Lung (tissue), 11 donors: ENCODE measurements at regions not wholly inside any gene's neighbourhood (a gene's known extent, or its start where the extent isn't known, plus 50 kb on each side); places are given as distances from the start of the nearest gene placed in this dataset.

Experiments
- ATAC-seq: fragments of 200-7000 bp; cut with Tn5 transposase; one replicate; pipeline ENCODE4 v1.9.1; 2020; ENCODE audit warnings: moderate number of reproducible peaks; ENCODE audit not compliant: insufficient read depth, low FRiP score
- DNase-seq, 3 donors: peaks; one replicate each; pipeline ENCODE4 v3.0.0-alpha.2; 2013 to 2017
- H3K27ac ChIP-seq, 2 donors: one replicate each; pipeline ENCODE4 v1.5.1; 2013; ENCODE audit warnings: mild to moderate bottlenecking in 2 of 2, moderate library complexity in 2 of 2, control low read depth in 1 of 2, inconsistent platforms in 1 of 2, low read depth in 1 of 2, low read length in 1 of 2
- H3K27me3 ChIP-seq, 3 donors: one replicate each; pipeline ENCODE4 v1.5.1; 2013; ENCODE audit warnings: low read length in 2 of 3; ENCODE audit not compliant: control insufficient read depth in 3 of 3, insufficient read depth in 3 of 3
- H3K36me3 ChIP-seq, 4 donors: one replicate each; pipeline ENCODE4 v1.5.1; 2013; ENCODE audit warnings: low read length in 4 of 4, mild to moderate bottlenecking in 1 of 4, moderate library complexity in 1 of 4; ENCODE audit not compliant: control insufficient read depth in 4 of 4, insufficient read depth in 4 of 4
- H3K4me1 ChIP-seq, 5 donors: one replicate each; pipeline ENCODE4 v1.5.1; 2013; ENCODE audit warnings: low read length in 5 of 5, mild to moderate bottlenecking in 2 of 5, moderate library complexity in 1 of 5; ENCODE audit not compliant: control insufficient read depth in 5 of 5, insufficient read depth in 5 of 5
- H3K4me3 ChIP-seq: one replicate; pipeline ENCODE4 v1.5.1; 2013; ENCODE audit warnings: mild to moderate bottlenecking, control low read depth, moderate library complexity
- H3K9ac ChIP-seq, 2 donors: one replicate each; pipeline ENCODE4 v1.5.1; 2013; ENCODE audit warnings: low read length in 2 of 2, control low read depth in 1 of 2; ENCODE audit not compliant: insufficient read depth in 1 of 2
- H3K9me3 ChIP-seq, 4 donors: one replicate each; pipeline ENCODE4 v1.5.1; 2013; ENCODE audit warnings: low read length in 3 of 4, mild to moderate bottlenecking in 1 of 4, moderate library complexity in 1 of 4; ENCODE audit not compliant: control insufficient read depth in 4 of 4, insufficient read depth in 3 of 4
- CTCF ChIP-seq: IDR thresholded peaks from 2 replicates; pipeline ENCODE4 v1.5.1; 2012; ENCODE audit warnings: mild to moderate bottlenecking; ENCODE audit errors: control extremely low read depth, extremely low read depth
- WGBS, 2 donors: extraction: QIAGEN DNeasy Blood & Tissue Kit; methylation state at CpG; one replicate each; pipeline ENCODE4 v1.1.7; 2013; 5-methylcytosine and 5-hydroxymethylcytosine counted together
- donor health status: control.
- donor health status: control.
- donor health status: Bipolar disorder and iron deficiency.
- donor health status: healthy.
- donor health status: DM: yes; HTN: yes; CAD: no.

GRCh38 chr6:86045038-86045437, 402.4 kb upstream of the SYNCRIP start:
- Histone ChIP-seq H3K36me3 (no peaks in the 10 kb centered on the region), H3K4me3 (no peak overlapping the region), H3K9ac (no peak overlapping the region), H3K27ac (no peak overlapping the region), H3K4me1 (no peaks in the 10 kb centered on the region), H3K27me3 (no peaks in the 10 kb centered on the region), H3K9me3 (peaks cover 0 to 6% (median 0%) of the 10 kb centered on the region in 4 donors)
- TF ChIP-seq CTCF = no peak
- DNase-seq (no peak), ATAC-seq (no peak)

- no peak for TF ChIP-seq CTCF
- Histone ChIP-seq H3K4me3 (no peak overlapping the region), H3K27ac (no peak overlapping the region)
These were observed 399.5 kb upstream of the SYNCRIP start for GRCh38 chr6:86042214-86042613.

GRCh38 chr6:86031713-86032112, 389.0 kb upstream of the SYNCRIP start:
- peaks cover 0 to 3% (median 0%) of the 10 kb centered on the region in 4 donors for H3K9me3 ChIP-seq
- H3K27ac ChIP-seq = no peak overlapping the region
- WGBS, 2 donors = 55 to 72% methylated on average over 2 of the region's 2 CpGs
- no peak overlapping the region for H3K4me3 ChIP-seq
- ATAC-seq (no peak), DNase-seq (peak in 2 of 3 donors; percentile 36 to 44)
- H3K36me3 ChIP-seq = no peaks in the 10 kb centered on the region
- TF ChIP-seq CTCF = no peak
- H3K27me3 ChIP-seq = no peaks in the 10 kb centered on the region
- H3K9ac ChIP-seq = no peak overlapping the region
- peaks cover 0 to 16% (median 0%) of the 10 kb centered on the region in 5 donors for H3K4me1 ChIP-seq

More at GRCh38 chr6:86042214-86042613, 399.5 kb upstream of the SYNCRIP start:
- no peaks in the 10 kb centered on the region for H3K36me3 ChIP-seq
- DNase-seq (no peak), ATAC-seq (no peak)
- no peaks in the 10 kb centered on the region for H3K27me3 ChIP-seq
- H3K4me1 ChIP-seq = no peaks in the 10 kb centered on the region
- peaks cover 0 to 5% (median 0%) of the 10 kb centered on the region in 4 donors for H3K9me3 ChIP-seq
- H3K9ac ChIP-seq = no peak overlapping the region

- no peaks in the 10 kb centered on the region for H3K36me3 ChIP-seq
- no peak overlapping the region for H3K4me3 ChIP-seq
- peaks cover 0 to 3% (median 0%) of the 10 kb centered on the region in 4 donors for H3K9me3 ChIP-seq
- H3K9ac ChIP-seq = no peak overlapping the region
- H3K4me1 ChIP-seq = peaks cover 0 to 16% (median 0%) of the 10 kb centered on the region in 5 donors
- H3K27ac ChIP-seq = no peak overlapping the region
- no peak for TF ChIP-seq CTCF
- ATAC-seq (no peak), DNase-seq (no peak)
- no peaks in the 10 kb centered on the region for H3K27me3 ChIP-seq
- WGBS, 2 donors = 92 to 93% methylated on average over 3 of the region's 3 CpGs
These were observed 388.2 kb upstream of the SYNCRIP start for GRCh38 chr6:86030875-86031274.
